ENCODE measurements at regions not wholly inside any gene's neighbourhood (a gene's known extent, or its start where the extent isn't known, plus 50 kb on each side); places are given as distances from the start of the nearest gene placed in this dataset.

DNA sequence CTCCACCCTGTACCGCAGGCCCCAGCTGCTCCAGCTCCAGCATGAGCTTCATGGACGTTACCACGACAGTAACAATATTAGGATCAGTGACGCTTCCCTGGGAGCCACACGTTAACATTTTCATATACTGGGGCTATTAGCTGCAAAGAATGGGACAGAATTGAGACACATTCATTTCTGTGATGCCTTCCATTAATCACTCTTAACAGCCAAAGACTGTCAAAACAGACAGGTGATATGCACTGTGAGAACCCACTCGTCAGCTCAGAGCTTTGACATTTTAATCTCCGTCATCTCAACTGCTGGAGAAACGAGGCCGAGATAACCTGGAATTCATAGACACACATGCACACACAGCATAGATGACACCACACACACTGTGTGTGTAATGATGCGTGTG lies 408.4 kb upstream of the SHH start:
- Histone ChIP-seq H3K9me3 (ENCODE audit: low read depth, low read length, poor library complexity, severe bottlenecking) (no peaks in the 10 kb centered on the region), H3K27ac (ENCODE audit: low read depth, low read length, poor library complexity, severe bottlenecking) (no peak overlapping the region), H3K27me3 (replicated peaks; ENCODE audit: insufficient read depth, low read depth, low read length, poor library complexity) (peaks cover 74% of the 10 kb centered on the region), H3K36me3 (ENCODE audit: insufficient read depth, low read length, poor library complexity, severe bottlenecking) (no peaks in the 10 kb centered on the region), H3K4me1 (ENCODE audit: insufficient read depth, low read length, poor library complexity, severe bottlenecking) (no peaks in the 10 kb centered on the region), H3K4me3 (ENCODE audit: low read depth, low read length, poor library complexity, severe bottlenecking) (no peak overlapping the region)
- TF ChIP-seq, protein P1, sequence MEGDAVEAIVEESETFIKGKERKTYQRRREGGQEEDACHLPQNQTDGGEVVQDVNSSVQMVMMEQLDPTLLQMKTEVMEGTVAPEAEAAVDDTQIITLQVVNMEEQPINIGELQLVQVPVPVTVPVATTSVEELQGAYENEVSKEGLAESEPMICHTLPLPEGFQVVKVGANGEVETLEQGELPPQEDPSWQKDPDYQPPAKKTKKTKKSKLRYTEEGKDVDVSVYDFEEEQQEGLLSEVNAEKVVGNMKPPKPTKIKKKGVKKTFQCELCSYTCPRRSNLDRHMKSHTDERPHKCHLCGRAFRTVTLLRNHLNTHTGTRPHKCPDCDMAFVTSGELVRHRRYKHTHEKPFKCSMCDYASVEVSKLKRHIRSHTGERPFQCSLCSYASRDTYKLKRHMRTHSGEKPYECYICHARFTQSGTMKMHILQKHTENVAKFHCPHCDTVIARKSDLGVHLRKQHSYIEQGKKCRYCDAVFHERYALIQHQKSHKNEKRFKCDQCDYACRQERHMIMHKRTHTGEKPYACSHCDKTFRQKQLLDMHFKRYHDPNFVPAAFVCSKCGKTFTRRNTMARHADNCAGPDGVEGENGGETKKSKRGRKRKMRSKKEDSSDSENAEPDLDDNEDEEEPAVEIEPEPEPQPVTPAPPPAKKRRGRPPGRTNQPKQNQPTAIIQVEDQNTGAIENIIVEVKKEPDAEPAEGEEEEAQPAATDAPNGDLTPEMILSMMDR (conservative IDR thresholded peaks at IDR 0.05; ENCODE audit: low read depth, low read length): no peak
- no peak for TF ChIP-seq EZH2 (IDR thresholded peaks at IDR 0.05; ENCODE audit: borderline replicate concordance, low read depth, low read length, poor library complexity, severe bottlenecking)
- POLR2A ChIA-PET (ENCODE audit: low non-redundant PET): no interaction called here
- CTCF ChIA-PET: no interaction called here
- BruUV-seq (replicated peaks): no TSS peak
- DNase-seq (ENCODE audit: low spot score): no peak
- intact Hi-C loops (cut with micrococcal nuclease; ENCODE audit: unreplicated experiment): no loop called here

DNA sequence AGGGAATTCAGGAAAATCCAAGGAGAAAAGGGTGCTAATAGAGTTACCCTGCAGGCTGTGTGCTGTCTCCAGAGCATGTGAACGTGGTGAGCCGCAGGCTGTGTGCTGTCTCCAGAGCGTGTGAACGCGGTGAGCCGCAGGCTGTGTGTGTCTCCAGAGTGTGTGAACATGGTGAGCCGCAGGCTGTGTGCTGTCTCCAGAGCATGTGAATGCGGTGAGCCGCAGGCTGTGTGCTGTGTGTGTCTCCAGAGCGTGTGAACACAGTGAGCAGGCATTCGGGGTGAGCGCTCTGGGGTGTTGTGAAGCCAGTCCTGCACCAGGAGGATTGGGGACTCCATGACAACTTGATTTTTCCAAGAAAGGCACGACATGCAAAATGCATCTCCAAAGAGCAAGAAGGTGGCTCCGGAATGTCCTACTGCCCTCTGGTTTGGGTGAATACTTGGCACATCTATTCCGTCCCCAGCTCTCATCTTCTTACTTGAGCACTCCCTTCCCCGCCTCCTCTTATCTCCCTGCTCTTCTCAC lies 407.9 kb upstream of the SHH start:
- POLR2A ChIA-PET (ENCODE audit: low non-redundant PET): no interaction called here
- no TSS peak for BruUV-seq (replicated peaks)

DNA sequence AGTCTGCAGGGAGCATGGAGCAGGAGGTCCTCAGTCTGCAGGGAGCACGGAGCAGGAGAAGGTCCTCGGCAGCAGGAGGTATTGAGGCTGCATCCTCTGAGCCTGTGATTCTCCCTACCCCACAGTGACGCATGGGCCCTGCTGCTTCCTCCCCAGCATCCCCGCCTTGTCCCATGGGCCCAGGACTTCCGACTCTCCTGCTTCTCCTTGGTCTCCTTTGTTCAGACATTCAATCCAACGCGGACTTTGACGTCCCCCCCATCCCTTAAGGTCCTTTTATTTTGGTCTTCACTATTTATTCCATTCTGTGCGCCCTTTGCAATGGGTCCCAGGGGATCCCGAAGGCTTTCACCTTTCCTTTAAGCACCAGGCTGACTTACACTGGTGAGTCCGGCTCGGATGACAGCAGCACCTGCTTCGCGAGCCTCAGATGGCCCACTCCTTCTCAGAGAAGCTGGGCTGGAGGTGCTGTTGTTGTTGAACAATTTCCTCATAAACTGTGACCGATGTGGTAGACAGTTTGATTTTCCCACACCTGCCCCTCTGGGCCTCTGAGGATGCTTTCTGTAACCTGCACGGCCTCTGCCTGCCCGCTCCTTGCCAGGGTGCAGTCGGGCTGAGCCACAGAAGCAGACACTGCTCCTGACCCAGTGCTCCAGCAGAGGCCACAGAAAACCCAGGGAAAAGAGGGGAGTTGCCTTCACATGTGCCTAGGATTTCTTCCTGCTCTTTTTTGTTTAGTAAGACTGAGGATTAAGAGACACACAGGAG lies 407.2 kb upstream of the SHH start:
- CTCF ChIA-PET: no interaction called here
- intact Hi-C loops (cut with micrococcal nuclease; ENCODE audit: unreplicated experiment): no loop called here
- BruUV-seq (replicated peaks): no TSS peak

More for the DNA sequence above, 407.9 kb upstream of the SHH start:
- CTCF ChIA-PET: no interaction called here
- Histone ChIP-seq H3K27me3 (replicated peaks; ENCODE audit: insufficient read depth, low read depth, low read length, poor library complexity) (peaks cover 80% of the 10 kb centered on the region), H3K4me3 (ENCODE audit: low read depth, low read length, poor library complexity, severe bottlenecking) (no peak overlapping the region), H3K27ac (ENCODE audit: low read depth, low read length, poor library complexity, severe bottlenecking) (no peak overlapping the region), H3K36me3 (ENCODE audit: insufficient read depth, low read length, poor library complexity, severe bottlenecking) (no peaks in the 10 kb centered on the region), H3K9me3 (ENCODE audit: low read depth, low read length, poor library complexity, severe bottlenecking) (no peaks in the 10 kb centered on the region), H3K4me1 (ENCODE audit: insufficient read depth, low read length, poor library complexity, severe bottlenecking) (no peaks in the 10 kb centered on the region)
- TF ChIP-seq EZH2 (IDR thresholded peaks at IDR 0.05; ENCODE audit: borderline replicate concordance, low read depth, low read length, poor library complexity, severe bottlenecking): no peak
- TF ChIP-seq, protein P1 (conservative IDR thresholded peaks at IDR 0.05; ENCODE audit: low read depth, low read length): no peak
- no peak for DNase-seq (ENCODE audit: low spot score)
- intact Hi-C loops (cut with micrococcal nuclease; ENCODE audit: unreplicated experiment): no loop called here

More for the DNA sequence above, 407.2 kb upstream of the SHH start:
- Histone ChIP-seq H3K27me3 (replicated peaks; ENCODE audit: insufficient read depth, low read depth, low read length, poor library complexity) (peaks cover 85% of the 10 kb centered on the region), H3K9me3 (ENCODE audit: low read depth, low read length, poor library complexity, severe bottlenecking) (no peaks in the 10 kb centered on the region), H3K27ac (ENCODE audit: low read depth, low read length, poor library complexity, severe bottlenecking) (no peak overlapping the region), H3K4me1 (ENCODE audit: insufficient read depth, low read length, poor library complexity, severe bottlenecking) (no peaks in the 10 kb centered on the region), H3K36me3 (ENCODE audit: insufficient read depth, low read length, poor library complexity, severe bottlenecking) (no peaks in the 10 kb centered on the region), H3K4me3 (ENCODE audit: low read depth, low read length, poor library complexity, severe bottlenecking) (no peak overlapping the region)
- no peak for DNase-seq (ENCODE audit: low spot score)
- TF ChIP-seq EZH2 (IDR thresholded peaks at IDR 0.05; ENCODE audit: borderline replicate concordance, low read depth, low read length, poor library complexity, severe bottlenecking): no peak
- TF ChIP-seq, protein P1 (conservative IDR thresholded peaks at IDR 0.05; ENCODE audit: low read depth, low read length): no peak
- POLR2A ChIA-PET (ENCODE audit: low non-redundant PET): no interaction called here
